Caco-2 (cell line): ENCODE measurements at regions not wholly inside any gene's neighbourhood (a gene's known extent, or its start where the extent isn't known, plus 50 kb on each side); places are given as distances from the start of the nearest gene placed in this dataset.

Source experiments
- BruUV-seq: library from RNA; stranded (reverse); fragments of 400-500 nt; replicated peaks from 2 replicates; lab custom pipeline; 2021; lab: Mats Ljungman, UMichigan
- CTCF ChIA-PET: fragments of 300-600 bp; sonication (Branson Sonifier 250); formaldehyde crosslinking; loops from one replicate; lab custom pipeline; 2022; ENCODE audit warnings: antibody characterized with exemption; lab: Charles Lee
- POLR2A ChIA-PET: fragments of 300-600 bp; sonication (Branson Sonifier 250); formaldehyde crosslinking; loops from one replicate; lab custom pipeline; 2022; ENCODE audit warnings: antibody characterized with exemption; lab: Charles Lee
- DNase-seq, 2 experiments: peaks; one replicate each; pipeline versions ENCODE4 v3.0.0 to v3.0.0-alpha.2; 2020 to 2022
- H3K27me3 ChIP-seq: replicated peaks from 2 replicates; pipeline ENCODE4 v1.6.0; 2011; ENCODE audit warnings: low read length; ENCODE audit not compliant: control insufficient read depth, insufficient read depth
- H3K36me3 ChIP-seq: 2 replicates; pipeline ENCODE4 v1.5.1; 2011; ENCODE audit warnings: low read length; ENCODE audit not compliant: control insufficient read depth, insufficient read depth
- H3K4me1 ChIP-seq: fragments of 250-450 bp; sonication (Bioruptor Pico); 2 replicates; pipeline ENCODE4 v1.5.1; 2020; ENCODE audit warnings: mild to moderate bottlenecking
- H3K4me3 ChIP-seq: 2 replicates; pipeline ENCODE4 v1.5.1; 2011; ENCODE audit warnings: low read depth, mild to moderate bottlenecking, control low read depth, low read length
- H3K9me3 ChIP-seq: fragments of 250-450 bp; sonication (Bioruptor Pico); 2 replicates; pipeline ENCODE4 v1.5.1; 2020; ENCODE audit warnings: mild to moderate bottlenecking, moderate library complexity
- H3K27ac Mint-ChIP-seq: one replicate; pipeline ENCODE4 v1.8.0; 2022; ENCODE audit warnings: mixed read lengths; ENCODE audit not compliant: unreplicated experiment
- H3K27me3 Mint-ChIP-seq: one replicate; pipeline ENCODE4 v1.8.0; 2022; ENCODE audit warnings: mixed read lengths; ENCODE audit not compliant: insufficient read depth, unreplicated experiment
- H3K36me3 Mint-ChIP-seq: one replicate; pipeline ENCODE4 v1.8.0; 2022; ENCODE audit warnings: mild to moderate bottlenecking, mixed read lengths; ENCODE audit not compliant: insufficient read depth, unreplicated experiment
- H3K4me1 Mint-ChIP-seq: one replicate; pipeline ENCODE4 v1.8.0; 2022; ENCODE audit warnings: low read depth, mixed read lengths; ENCODE audit not compliant: unreplicated experiment
- H3K4me3 Mint-ChIP-seq: one replicate; pipeline ENCODE4 v1.8.0; 2022; ENCODE audit warnings: mild to moderate bottlenecking, moderate library complexity, mixed read lengths; ENCODE audit not compliant: unreplicated experiment
- H3K9me3 Mint-ChIP-seq: one replicate; pipeline ENCODE4 v1.8.0; 2022; ENCODE audit warnings: mixed read lengths; ENCODE audit not compliant: unreplicated experiment
- CTCF ChIP-seq, 2 experiments: fragments of 200-600 bp in 1 of 2; IDR thresholded peaks; 1 replicate in 1 of 2; 2 replicates in 1 of 2; pipeline versions ENCODE4 v1.5.1 to v1.8.0; 2011 to 2022; ENCODE audit warnings: antibody characterized with exemption in 1 of 2, control low read depth in 1 of 2, inconsistent platforms in 1 of 2, low read depth in 1 of 2, low read length in 1 of 2, mild to moderate bottlenecking in 1 of 2, moderate library complexity in 1 of 2; ENCODE audit not compliant: insufficient read depth in 1 of 2, severe bottlenecking in 1 of 2, unreplicated experiment in 1 of 2
- intact Hi-C: fragments of 100-400 bp; cut with micrococcal nuclease; formaldehyde crosslinking; loops from one replicate; pipeline ENCODE4 v1.10.0; 2022; ENCODE audit not compliant: unreplicated experiment

GRCh38 chr7:45977256-45977780 lies 56.2 kb upstream of the IGFBP3 start:
- H3K9me3 ChIP-seq: peaks cover 4% of the 10 kb centered on the region; the same call in 1 of the 2 replicates
- Mint-ChIP-seq H3K4me1 (peaks cover 26% of the 10 kb centered on the region), H3K9me3 (peaks cover 12% of the 10 kb centered on the region), H3K36me3 (peaks cover 6% of the 10 kb centered on the region), H3K27ac (peak overlapping the region; percentile 92), H3K27me3 (no peaks in the 10 kb centered on the region), H3K4me3 (peak overlapping the region; percentile 63)
- H3K36me3 ChIP-seq: no peaks in the 10 kb centered on the region
- intact Hi-C loops: no loop called here
- POLR2A ChIA-PET: no interaction called here
- no TSS peak for BruUV-seq
- H3K27me3 ChIP-seq: no peaks in the 10 kb centered on the region
- TF ChIP-seq CTCF (IDR thresholded peaks at IDR 0.05; ENCODE audit: insufficient read depth in 1 of 2, low read depth in 1 of 2, low read length in 1 of 2, severe bottlenecking in 1 of 2, unreplicated experiment in 1 of 2): no peak
- CTCF ChIA-PET: no interaction called here
- H3K4me1 ChIP-seq: peaks cover 27% of the 10 kb centered on the region
- no peak overlapping the region for H3K4me3 ChIP-seq
- no peak for DNase-seq

GRCh38 chr7:45976485-45976856 lies 55.4 kb upstream of the IGFBP3 start:
- H3K9me3 ChIP-seq: peaks cover 1% of the 10 kb centered on the region; the same call in 1 of the 2 replicates
- DNase-seq: no peak
- Mint-ChIP-seq H3K4me3 (no peak overlapping the region), H3K4me1 (peaks cover 26% of the 10 kb centered on the region), H3K27me3 (no peaks in the 10 kb centered on the region), H3K36me3 (peaks cover 6% of the 10 kb centered on the region), H3K27ac (no peak overlapping the region), H3K9me3 (peaks cover 6% of the 10 kb centered on the region)
- peaks cover 27% of the 10 kb centered on the region for H3K4me1 ChIP-seq
- ChIA-PET POLR2A (no interaction called here), CTCF (no interaction called here)
- no peaks in the 10 kb centered on the region for H3K27me3 ChIP-seq
- no peak for TF ChIP-seq CTCF (IDR thresholded peaks at IDR 0.05; ENCODE audit: insufficient read depth in 1 of 2, low read depth in 1 of 2, low read length in 1 of 2, severe bottlenecking in 1 of 2, unreplicated experiment in 1 of 2)
- H3K36me3 ChIP-seq: no peaks in the 10 kb centered on the region
- intact Hi-C loops: no loop called here
- BruUV-seq: no TSS peak
- no peak overlapping the region for H3K4me3 ChIP-seq

GRCh38 chr7:45975847-45976484 lies 54.9 kb upstream of the IGFBP3 start:
- intact Hi-C loops: no loop called here
- no peak for TF ChIP-seq CTCF (IDR thresholded peaks at IDR 0.05; ENCODE audit: insufficient read depth in 1 of 2, low read depth in 1 of 2, low read length in 1 of 2, severe bottlenecking in 1 of 2, unreplicated experiment in 1 of 2)
- Mint-ChIP-seq H3K4me3 (no peak overlapping the region), H3K36me3 (peaks cover 6% of the 10 kb centered on the region), H3K27me3 (no peaks in the 10 kb centered on the region), H3K27ac (no peak overlapping the region), H3K4me1 (peaks cover 26% of the 10 kb centered on the region), H3K9me3 (peaks cover 6% of the 10 kb centered on the region)
- no peak for DNase-seq
- BruUV-seq: no TSS peak
- Histone ChIP-seq H3K4me3 (no peak overlapping the region), H3K4me1 (peaks cover 27% of the 10 kb centered on the region), H3K27me3 (no peaks in the 10 kb centered on the region), H3K36me3 (no peaks in the 10 kb centered on the region), H3K9me3 (no peaks in the 10 kb centered on the region)
- POLR2A ChIA-PET: no interaction called here
- CTCF ChIA-PET: no interaction called here
